ENCODE measurements at regions not wholly inside any gene's neighbourhood (a gene's known extent, or its start where the extent isn't known, plus 50 kb on each side); places are given as distances from the start of the nearest gene placed in this dataset.

- no peak for TF ChIP-seq ZHX1 (CRISPR knock-in tag; IDR thresholded peaks at IDR 0.05; ENCODE audit: low read depth)
- TF ChIP-seq SMC3 (IDR thresholded peaks at IDR 0.05; ENCODE audit: low read length), result no peak
- no peak for TF ChIP-seq ADNP (CRISPR knock-in tag; IDR thresholded peaks at IDR 0.05)
- no peak for TF ChIP-seq KDM1A (CRISPR knock-in tag; IDR thresholded peaks at IDR 0.05)
- no peak for TF ChIP-seq ZNF18 (CRISPR knock-in tag; IDR thresholded peaks at IDR 0.05; ENCODE audit: insufficient replicate concordance)
- TF ChIP-seq ZNF775 (CRISPR knock-in tag; IDR thresholded peaks at IDR 0.05; ENCODE audit: borderline replicate concordance), result no peak
Observed at GRCh38 chr11:115776916-115777315, 272.7 kb upstream of the CADM1 start.

Data from HepG2 (cell line).